ENCODE measurements at regions not wholly inside any gene's neighbourhood (a gene's known extent, or its start where the extent isn't known, plus 50 kb on each side); places are given as distances from the start of the nearest gene placed in this dataset.

DNA sequence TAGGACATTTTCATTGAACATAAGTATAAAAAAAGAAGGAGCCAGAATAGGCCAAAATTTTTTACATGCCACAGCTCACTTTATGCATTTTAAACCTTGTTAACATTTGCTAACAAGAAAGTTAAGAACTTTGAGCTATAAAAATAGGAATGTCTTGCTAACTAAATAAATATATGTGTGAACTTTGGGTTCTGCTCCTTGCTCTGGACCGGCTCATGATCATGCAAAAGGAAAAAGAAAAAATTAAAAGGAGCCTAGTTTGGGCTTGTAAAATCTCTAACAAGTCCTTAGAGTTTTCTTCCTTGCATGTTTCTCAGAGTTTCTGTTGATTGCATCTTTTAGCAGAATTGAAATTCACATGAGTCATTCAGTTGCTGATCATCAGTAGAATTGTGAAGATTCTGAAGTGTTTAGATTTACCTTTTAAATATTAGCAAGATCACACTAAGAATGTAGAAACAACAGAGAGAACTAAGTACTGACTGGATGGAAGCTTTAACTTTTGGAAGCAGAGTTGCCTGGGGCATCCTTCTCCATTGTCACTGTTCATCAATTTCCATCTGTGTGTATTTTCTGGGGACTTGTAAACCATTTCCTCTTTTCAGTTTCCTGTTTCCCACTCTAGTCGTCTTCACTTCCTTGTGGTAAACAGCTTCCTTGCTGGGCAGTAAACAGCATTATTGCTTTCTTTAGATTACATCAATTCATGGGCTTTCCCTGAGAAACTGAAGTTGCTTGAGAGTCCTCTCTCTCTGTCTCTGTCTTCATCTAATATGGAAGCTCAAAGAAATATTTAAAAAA is 458.4 kb upstream of the BTBD3 start:
- Histone ChIP-seq H3K4me3 (ENCODE audit: low read depth in 2 of 2, low read length in 1 of 2) (no peak overlapping the region), H3K4me1 (ENCODE audit: control insufficient read depth in 1 of 2, insufficient read depth in 2 of 2, low read depth in 1 of 2, low read length in 1 of 2) (peaks cover 0 to 13% of the 10 kb centered on the region in 2 experiments; a peak in 2 of 4 replicates), H2AFZ (ENCODE audit: low read depth) (peak overlapping the region; percentile 46; the same call in 1 of the 2 replicates), H3K9me2 (no peaks in the 10 kb centered on the region), H3K9ac (no peak overlapping the region), H3K27ac (ENCODE audit: low read depth in 2 of 2, low read length in 1 of 2) (no peak overlapping the region), H4K20me1 (ENCODE audit: insufficient read depth) (no peaks in the 10 kb centered on the region), H3K9me3 (no peaks in the 10 kb centered on the region), H3K79me2 (ENCODE audit: insufficient read depth) (no peaks in the 10 kb centered on the region), H3K36me3 (replicated peaks in 1 of 2; ENCODE audit: control insufficient read depth in 1 of 2, insufficient read depth in 2 of 2, low read length in 1 of 2) (no peaks in the 10 kb centered on the region), H3K4me2 (no peak overlapping the region), H3F3A (replicated peaks; ENCODE audit: insufficient read depth) (peaks cover 3% of the 10 kb centered on the region), H3K27me3 (ENCODE audit: insufficient read depth) (no peaks in the 10 kb centered on the region)
- TF ChIP-seq FOXJ3 (CRISPR knock-in tag; IDR thresholded peaks at IDR 0.05), result no peak
- TF ChIP-seq, protein P1, sequence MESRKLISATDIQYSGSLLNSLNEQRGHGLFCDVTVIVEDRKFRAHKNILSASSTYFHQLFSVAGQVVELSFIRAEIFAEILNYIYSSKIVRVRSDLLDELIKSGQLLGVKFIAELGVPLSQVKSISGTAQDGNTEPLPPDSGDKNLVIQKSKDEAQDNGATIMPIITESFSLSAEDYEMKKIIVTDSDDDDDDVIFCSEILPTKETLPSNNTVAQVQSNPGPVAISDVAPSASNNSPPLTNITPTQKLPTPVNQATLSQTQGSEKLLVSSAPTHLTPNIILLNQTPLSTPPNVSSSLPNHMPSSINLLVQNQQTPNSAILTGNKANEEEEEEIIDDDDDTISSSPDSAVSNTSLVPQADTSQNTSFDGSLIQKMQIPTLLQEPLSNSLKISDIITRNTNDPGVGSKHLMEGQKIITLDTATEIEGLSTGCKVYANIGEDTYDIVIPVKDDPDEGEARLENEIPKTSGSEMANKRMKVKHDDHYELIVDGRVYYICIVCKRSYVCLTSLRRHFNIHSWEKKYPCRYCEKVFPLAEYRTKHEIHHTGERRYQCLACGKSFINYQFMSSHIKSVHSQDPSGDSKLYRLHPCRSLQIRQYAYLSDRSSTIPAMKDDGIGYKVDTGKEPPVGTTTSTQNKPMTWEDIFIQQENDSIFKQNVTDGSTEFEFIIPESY (IDR thresholded peaks at IDR 0.05; ENCODE audit: borderline replicate concordance, low read depth), result no peak
- TF ChIP-seq MXI1 (IDR thresholded peaks at IDR 0.05; ENCODE audit: low read depth, low read length), result no peak
- no peak for TF ChIP-seq CHD2 (IDR thresholded peaks at IDR 0.05; ENCODE audit: low read length, partially characterized antibody)
- TF ChIP-seq RAD21 (IDR thresholded peaks at IDR 0.05; ENCODE audit: low read length), result no peak
- TF ChIP-seq POLR2AphosphoS5 (IDR thresholded peaks at IDR 0.05; ENCODE audit: low read depth, low read length), result no peak
- TF ChIP-seq RCOR1 (IDR thresholded peaks at IDR 0.05; ENCODE audit: low read length), result no peak
- TF ChIP-seq, protein P2, sequence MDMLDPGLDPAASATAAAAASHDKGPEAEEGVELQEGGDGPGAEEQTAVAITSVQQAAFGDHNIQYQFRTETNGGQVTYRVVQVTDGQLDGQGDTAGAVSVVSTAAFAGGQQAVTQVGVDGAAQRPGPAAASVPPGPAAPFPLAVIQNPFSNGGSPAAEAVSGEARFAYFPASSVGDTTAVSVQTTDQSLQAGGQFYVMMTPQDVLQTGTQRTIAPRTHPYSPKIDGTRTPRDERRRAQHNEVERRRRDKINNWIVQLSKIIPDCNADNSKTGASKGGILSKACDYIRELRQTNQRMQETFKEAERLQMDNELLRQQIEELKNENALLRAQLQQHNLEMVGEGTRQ (IDR thresholded peaks at IDR 0.05; ENCODE audit: borderline replicate concordance, low read depth, low read length), result no peak
- TF ChIP-seq, protein P3, sequence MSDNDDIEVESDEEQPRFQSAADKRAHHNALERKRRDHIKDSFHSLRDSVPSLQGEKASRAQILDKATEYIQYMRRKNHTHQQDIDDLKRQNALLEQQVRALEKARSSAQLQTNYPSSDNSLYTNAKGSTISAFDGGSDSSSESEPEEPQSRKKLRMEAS (IDR thresholded peaks at IDR 0.05; ENCODE audit: low read depth), result no peak
- TF ChIP-seq SIN3A (IDR thresholded peaks at IDR 0.05; ENCODE audit: borderline replicate concordance, low read depth, low read length), result no peak
- TF ChIP-seq, protein P4, sequence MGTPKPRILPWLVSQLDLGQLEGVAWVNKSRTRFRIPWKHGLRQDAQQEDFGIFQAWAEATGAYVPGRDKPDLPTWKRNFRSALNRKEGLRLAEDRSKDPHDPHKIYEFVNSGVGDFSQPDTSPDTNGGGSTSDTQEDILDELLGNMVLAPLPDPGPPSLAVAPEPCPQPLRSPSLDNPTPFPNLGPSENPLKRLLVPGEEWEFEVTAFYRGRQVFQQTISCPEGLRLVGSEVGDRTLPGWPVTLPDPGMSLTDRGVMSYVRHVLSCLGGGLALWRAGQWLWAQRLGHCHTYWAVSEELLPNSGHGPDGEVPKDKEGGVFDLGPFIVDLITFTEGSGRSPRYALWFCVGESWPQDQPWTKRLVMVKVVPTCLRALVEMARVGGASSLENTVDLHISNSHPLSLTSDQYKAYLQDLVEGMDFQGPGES (IDR thresholded peaks at IDR 0.05; ENCODE audit: low read depth, low read length), result no peak
- TF ChIP-seq TCF12 (IDR thresholded peaks at IDR 0.05), result no peak
- no peak for TF ChIP-seq SMC3 (IDR thresholded peaks at IDR 0.05; ENCODE audit: low read depth, low read length)
- no peak for TF ChIP-seq FOXM1 (IDR thresholded peaks at IDR 0.05; ENCODE audit: low read depth)
- no peak for TF ChIP-seq TEAD4 (IDR thresholded peaks at IDR 0.05; ENCODE audit: borderline replicate concordance, insufficient read depth)
- no peak for TF ChIP-seq EZH2phosphoT487 (IDR thresholded peaks at IDR 0.05; ENCODE audit: borderline replicate concordance, low read depth)
- TF ChIP-seq, protein P5, sequence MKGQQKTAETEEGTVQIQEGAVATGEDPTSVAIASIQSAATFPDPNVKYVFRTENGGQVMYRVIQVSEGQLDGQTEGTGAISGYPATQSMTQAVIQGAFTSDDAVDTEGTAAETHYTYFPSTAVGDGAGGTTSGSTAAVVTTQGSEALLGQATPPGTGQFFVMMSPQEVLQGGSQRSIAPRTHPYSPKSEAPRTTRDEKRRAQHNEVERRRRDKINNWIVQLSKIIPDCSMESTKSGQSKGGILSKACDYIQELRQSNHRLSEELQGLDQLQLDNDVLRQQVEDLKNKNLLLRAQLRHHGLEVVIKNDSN (IDR thresholded peaks at IDR 0.05; ENCODE audit: borderline replicate concordance, low read depth), result no peak
- 36% methylated on average over 2 of the region's 2 CpGs for WGBS (ENCODE audit: low lambda C conversion rate)
- ChIA-PET POLR2A (no interaction called here), CTCF (no interaction called here)
- no peak for DNase-seq
